Astrocyte of the spinal cord (primary cell): ENCODE measurements at regions not wholly inside any gene's neighbourhood (a gene's known extent, or its start where the extent isn't known, plus 50 kb on each side); places are given as distances from the start of the nearest gene placed in this dataset.

Experiments
- DNase-seq: peaks from one replicate; pipeline ENCODE4 v3.0.0; 2011; ENCODE audit warnings: low read depth, low spot score
- H3K4me3 ChIP-seq: 2 replicates; pipeline ENCODE4 v1.5.1; 2011; ENCODE audit warnings: low read depth, mild to moderate bottlenecking, low read length, moderate library complexity
- in situ Hi-C: cut with HindIII; loops from 2 replicates; pipeline ENCODE4 v1.10.0; 2017; ENCODE audit warnings: low sequenced_read_pairs
- TF ChIP-seq, protein P1 (sequence below): IDR thresholded peaks from 2 replicates; pipeline ENCODE4 v1.5.1; 2012; ENCODE audit warnings: low read depth, mild to moderate bottlenecking, low read length, inconsistent platforms

DNA sequence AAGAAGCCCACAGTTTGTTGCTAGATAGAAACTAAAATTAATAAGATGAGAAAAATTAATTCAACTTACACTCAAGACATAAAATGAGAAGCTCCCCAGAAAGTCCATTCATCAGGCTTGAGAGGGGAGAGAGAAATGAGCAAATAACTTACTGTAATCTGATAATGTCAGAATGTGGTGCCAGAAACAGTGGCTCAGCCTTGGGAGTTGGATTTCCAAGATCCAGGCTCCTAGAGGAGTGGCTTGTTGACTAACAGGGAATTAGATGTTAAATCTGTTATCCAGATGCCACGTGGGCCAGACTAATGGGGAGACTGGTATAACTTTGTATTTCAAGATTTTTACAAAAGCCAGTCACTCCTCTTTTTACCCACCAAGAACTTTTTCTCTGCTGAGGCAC is 458.2 kb downstream of the GADD45G start:
- in situ Hi-C loops: no loop called here

DNA sequence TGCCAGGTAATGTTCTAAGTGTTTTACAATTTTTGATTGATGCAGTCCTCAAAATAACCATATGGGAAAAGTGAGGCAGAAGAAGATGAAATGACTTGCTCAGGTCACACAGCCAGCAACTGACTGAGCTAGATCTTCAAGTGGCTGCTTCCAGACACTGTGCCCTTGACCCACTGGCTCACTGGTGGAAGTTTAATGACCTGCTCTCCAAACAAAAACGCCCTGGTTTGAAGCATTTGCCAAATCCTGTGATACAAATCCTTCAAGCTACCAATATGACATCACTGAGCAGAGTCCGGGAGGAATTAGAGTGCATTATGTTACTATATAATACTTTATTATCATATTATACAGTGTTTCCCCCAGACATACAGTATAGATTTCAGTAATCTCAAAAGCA is 459.4 kb downstream of the GADD45G start:
- no peak overlapping the region for H3K4me3 ChIP-seq
- DNase-seq: no peak
- in situ Hi-C loops: no loop called here
- TF ChIP-seq, protein P1, sequence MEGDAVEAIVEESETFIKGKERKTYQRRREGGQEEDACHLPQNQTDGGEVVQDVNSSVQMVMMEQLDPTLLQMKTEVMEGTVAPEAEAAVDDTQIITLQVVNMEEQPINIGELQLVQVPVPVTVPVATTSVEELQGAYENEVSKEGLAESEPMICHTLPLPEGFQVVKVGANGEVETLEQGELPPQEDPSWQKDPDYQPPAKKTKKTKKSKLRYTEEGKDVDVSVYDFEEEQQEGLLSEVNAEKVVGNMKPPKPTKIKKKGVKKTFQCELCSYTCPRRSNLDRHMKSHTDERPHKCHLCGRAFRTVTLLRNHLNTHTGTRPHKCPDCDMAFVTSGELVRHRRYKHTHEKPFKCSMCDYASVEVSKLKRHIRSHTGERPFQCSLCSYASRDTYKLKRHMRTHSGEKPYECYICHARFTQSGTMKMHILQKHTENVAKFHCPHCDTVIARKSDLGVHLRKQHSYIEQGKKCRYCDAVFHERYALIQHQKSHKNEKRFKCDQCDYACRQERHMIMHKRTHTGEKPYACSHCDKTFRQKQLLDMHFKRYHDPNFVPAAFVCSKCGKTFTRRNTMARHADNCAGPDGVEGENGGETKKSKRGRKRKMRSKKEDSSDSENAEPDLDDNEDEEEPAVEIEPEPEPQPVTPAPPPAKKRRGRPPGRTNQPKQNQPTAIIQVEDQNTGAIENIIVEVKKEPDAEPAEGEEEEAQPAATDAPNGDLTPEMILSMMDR: no peak

More for the DNA sequence above, 458.2 kb downstream of the GADD45G start:
- TF ChIP-seq, protein P1: no peak
- H3K4me3 ChIP-seq: no peak overlapping the region
- DNase-seq: no peak

DNA sequence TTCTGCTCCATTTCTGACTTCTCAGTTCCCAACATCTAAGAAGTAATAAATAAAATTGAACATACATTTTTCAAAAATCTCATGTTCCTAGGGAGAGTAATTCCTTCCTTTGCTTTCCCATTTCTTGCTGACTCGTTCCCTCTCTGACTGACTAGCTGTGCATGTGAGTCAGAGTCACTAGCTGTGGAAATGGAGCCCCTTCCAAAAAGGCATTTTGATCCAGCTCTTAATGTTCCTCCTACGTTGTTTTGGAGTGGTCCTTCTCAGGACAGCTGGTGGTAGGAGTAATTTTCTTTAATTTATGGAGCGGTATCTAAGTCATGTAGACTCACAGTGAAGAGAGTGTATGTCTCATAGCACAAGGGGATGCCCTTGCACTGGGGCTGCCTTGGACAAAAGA is 460.2 kb downstream of the GADD45G start:
- H3K4me3 ChIP-seq: no peak overlapping the region
- in situ Hi-C loops: no loop called here
- TF ChIP-seq, protein P1: no peak
- no peak for DNase-seq

DNA sequence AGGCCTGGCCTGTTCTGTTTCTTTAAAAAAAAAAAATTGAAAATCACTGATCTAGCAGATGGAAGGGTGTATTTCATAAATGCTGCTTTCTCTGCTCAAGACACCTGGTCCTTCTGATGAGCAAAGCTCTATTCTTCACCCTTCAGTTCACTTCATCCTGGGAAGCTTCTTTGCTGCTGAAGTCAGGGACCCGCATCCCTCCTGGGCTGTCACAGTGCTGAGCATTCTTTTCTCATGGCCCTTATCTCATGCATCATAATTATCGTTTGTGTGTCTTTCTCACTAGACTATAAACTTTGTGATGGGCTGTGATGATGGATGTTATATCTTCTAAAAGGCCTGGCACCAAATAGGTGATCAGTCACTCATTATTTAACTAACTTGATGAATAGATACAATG is 461.0 kb downstream of the GADD45G start:
- TF ChIP-seq, protein P1: no peak
- no peak overlapping the region for H3K4me3 ChIP-seq
- no peak for DNase-seq
- in situ Hi-C loops: no loop called here

DNA sequence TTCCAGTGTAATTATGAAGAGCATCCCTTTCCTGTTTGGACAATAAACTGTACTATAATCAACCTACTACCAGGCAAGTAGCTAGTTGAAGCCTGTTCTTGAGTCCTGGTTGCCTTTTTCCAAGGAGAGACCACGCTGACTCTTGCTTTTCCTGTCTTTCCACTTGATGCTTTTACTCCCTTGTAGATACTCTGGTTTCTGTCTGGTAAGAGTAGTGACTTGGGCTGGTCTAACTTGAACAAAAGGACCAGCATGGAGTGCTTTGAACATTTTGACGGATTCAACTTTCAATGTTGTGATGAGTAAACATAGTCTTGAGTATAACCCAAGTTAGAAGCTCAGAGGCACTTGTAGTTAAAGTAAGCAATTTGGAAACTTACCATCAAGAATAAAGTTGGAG is 464.3 kb downstream of the GADD45G start:
- DNase-seq: no peak
- TF ChIP-seq, protein P1: no peak
- in situ Hi-C loops: no loop called here
- H3K4me3 ChIP-seq: no peak overlapping the region

DNA sequence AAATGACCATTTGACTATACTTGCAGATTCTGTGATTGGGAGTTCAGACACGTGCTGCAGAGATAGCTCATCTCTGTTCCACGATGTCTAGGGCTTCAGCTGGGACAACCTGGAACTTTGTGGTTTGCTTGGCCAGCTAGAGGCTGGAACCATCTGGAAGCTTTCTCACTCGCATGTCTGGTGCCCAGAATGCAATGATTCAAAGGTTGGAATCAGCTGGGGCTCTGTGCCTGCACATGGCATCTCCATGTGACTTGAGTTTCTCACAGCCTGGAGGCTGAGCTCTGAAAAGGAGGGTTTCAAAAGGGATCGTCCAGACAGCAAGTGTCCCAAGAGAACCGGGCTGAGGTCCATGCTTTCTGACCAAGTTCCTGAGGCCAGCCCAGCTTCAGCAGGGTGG is 465.2 kb downstream of the GADD45G start:
- H3K4me3 ChIP-seq: no peak overlapping the region
- no peak for DNase-seq
- in situ Hi-C loops: no loop called here
- TF ChIP-seq, protein P1: no peak

GRCh38 chr9:90070469-90070868 is 465.7 kb downstream of the GADD45G start:
- in situ Hi-C loops: no loop called here
- H3K4me3 ChIP-seq: no peak overlapping the region
- TF ChIP-seq, protein P1: no peak
- DNase-seq: no peak
